ENCODE measurements at regions not wholly inside any gene's neighbourhood (a gene's known extent, or its start where the extent isn't known, plus 50 kb on each side); places are given as distances from the start of the nearest gene placed in this dataset.

- Histone ChIP-seq H3K4me1 (ENCODE audit: control insufficient read depth, insufficient read depth, low read length) (peaks cover 10% of the 10 kb centered on the region), H3K9me3 (ENCODE audit: control insufficient read depth, low read length) (no peaks in the 10 kb centered on the region), H3K4me3 (ENCODE audit: low read length) (no peak overlapping the region), H3K27ac (ENCODE audit: low read length) (peak overlapping the region; percentile 80), H3K27me3 (ENCODE audit: control insufficient read depth, insufficient read depth) (no peaks in the 10 kb centered on the region)
- DNase-seq (peak in 1 of 3 donors; percentile 47), ATAC-seq (peak in 1 of 2 donors; percentile 84)
- WGBS = 38% methylated on average over 7 of the region's 7 CpGs
- intact Hi-C loops (cut with DNase I) = no loop called here
These were observed 212.5 kb upstream of the CELF2 start for GRCh38 chr10:10804998-10805740.

DNA sequence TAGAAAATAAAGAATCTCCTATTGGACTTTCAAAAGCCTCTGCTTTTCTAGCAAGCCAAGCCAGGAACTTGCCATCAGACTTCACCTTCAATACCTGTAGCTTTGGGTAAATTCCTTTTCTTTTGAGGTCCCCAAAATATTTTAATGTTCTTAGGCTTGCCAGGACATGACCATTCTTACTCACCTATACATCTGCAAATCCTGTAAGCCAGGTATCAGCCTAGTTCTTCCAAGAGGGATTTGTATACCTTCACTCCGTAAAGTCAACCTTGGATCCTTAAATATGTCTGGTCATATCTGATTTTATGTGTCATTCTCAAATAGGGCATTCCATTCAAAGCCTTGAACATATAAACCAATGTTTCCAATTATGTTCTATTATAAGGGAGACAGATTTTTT lies 210.6 kb upstream of the CELF2 start:
- ATAC-seq = no peak
- H3K27me3 ChIP-seq (ENCODE audit: control insufficient read depth, insufficient read depth) = no peaks in the 10 kb centered on the region
- intact Hi-C loops (cut with DNase I) = no loop called here
- no peak overlapping the region for H3K4me3 ChIP-seq (ENCODE audit: low read length)
- peaks cover 10% of the 10 kb centered on the region for H3K4me1 ChIP-seq (ENCODE audit: control insufficient read depth, insufficient read depth, low read length)
- DNase-seq = no peak
- 97% methylated on average over 1 of the region's 1 CpG for WGBS
- H3K9me3 ChIP-seq (ENCODE audit: control insufficient read depth, low read length) = no peaks in the 10 kb centered on the region
- no peak overlapping the region for H3K27ac ChIP-seq (ENCODE audit: low read length)

- 76% methylated on average over 1 of the region's 1 CpG for WGBS
- DNase-seq (no peak), ATAC-seq (no peak)
- Histone ChIP-seq H3K9me3 (ENCODE audit: control insufficient read depth, low read length) (no peaks in the 10 kb centered on the region), H3K27me3 (ENCODE audit: control insufficient read depth, insufficient read depth) (no peaks in the 10 kb centered on the region), H3K4me1 (ENCODE audit: control insufficient read depth, insufficient read depth, low read length) (no peaks in the 10 kb centered on the region), H3K27ac (ENCODE audit: low read length) (no peak overlapping the region), H3K4me3 (ENCODE audit: low read length) (no peak overlapping the region)
- intact Hi-C loops (cut with DNase I) = no loop called here
These were observed 206.1 kb upstream of the CELF2 start for GRCh38 chr10:10811562-10811961.

- peak in 1 of 3 donors; percentile 44 for DNase-seq
- intact Hi-C loops (cut with DNase I) = no loop called here
These were observed 204.0 kb upstream of the CELF2 start for GRCh38 chr10:10813656-10814055.

GRCh38 chr10:10814069-10814468 lies 203.6 kb upstream of the CELF2 start:
- no peaks in the 10 kb centered on the region for H3K4me1 ChIP-seq (ENCODE audit: control insufficient read depth, insufficient read depth, low read length)
- H3K4me3 ChIP-seq (ENCODE audit: low read length) = no peak overlapping the region
- no peaks in the 10 kb centered on the region for H3K9me3 ChIP-seq (ENCODE audit: control insufficient read depth, low read length)
- intact Hi-C loops (cut with DNase I) = no loop called here
- 84% methylated on average over 2 of the region's 2 CpGs for WGBS
- DNase-seq = no peak
- H3K27ac ChIP-seq (ENCODE audit: low read length) = no peak overlapping the region
- ATAC-seq = no peak
- H3K27me3 ChIP-seq (ENCODE audit: control insufficient read depth, insufficient read depth) = no peaks in the 10 kb centered on the region

More at GRCh38 chr10:10813656-10814055, 204.0 kb upstream of the CELF2 start:
- WGBS = 47% methylated on average over 2 of the region's 2 CpGs
- H3K27me3 ChIP-seq (ENCODE audit: control insufficient read depth, insufficient read depth) = no peaks in the 10 kb centered on the region
- H3K4me3 ChIP-seq (ENCODE audit: low read length) = no peak overlapping the region
- H3K9me3 ChIP-seq (ENCODE audit: control insufficient read depth, low read length) = no peaks in the 10 kb centered on the region
- H3K27ac ChIP-seq (ENCODE audit: low read length) = no peak overlapping the region
- no peaks in the 10 kb centered on the region for H3K4me1 ChIP-seq (ENCODE audit: control insufficient read depth, insufficient read depth, low read length)
- ATAC-seq = no peak

- intact Hi-C loops (cut with DNase I) = no loop called here
- WGBS = 76% methylated on average over 2 of the region's 2 CpGs
These were observed 201.2 kb upstream of the CELF2 start for GRCh38 chr10:10816447-10816846.

DNA sequence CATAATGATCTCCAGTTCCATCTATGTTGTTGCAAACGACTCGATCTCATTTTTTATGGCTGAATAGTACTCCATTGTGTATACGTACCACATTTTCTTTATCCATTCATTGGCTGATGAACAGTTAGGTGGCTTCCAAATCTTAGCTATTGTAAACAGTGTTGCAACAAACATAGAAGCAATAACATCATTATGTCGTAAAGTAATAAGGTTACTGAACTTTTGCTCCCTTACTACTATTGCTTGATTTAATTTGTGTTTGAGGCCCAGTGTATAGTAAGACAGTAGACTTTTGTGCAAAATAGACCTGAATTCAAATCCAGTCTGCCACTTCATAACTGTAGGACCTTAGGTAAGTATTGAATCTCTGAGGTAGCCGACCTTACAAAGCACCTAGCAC lies 200.1 kb upstream of the CELF2 start:
- Histone ChIP-seq H3K27me3 (ENCODE audit: control insufficient read depth, insufficient read depth) (no peaks in the 10 kb centered on the region), H3K27ac (ENCODE audit: low read length) (no peak overlapping the region), H3K4me1 (ENCODE audit: control insufficient read depth, insufficient read depth, low read length) (peaks cover 3% of the 10 kb centered on the region), H3K9me3 (ENCODE audit: control insufficient read depth, low read length) (no peaks in the 10 kb centered on the region), H3K4me3 (ENCODE audit: low read length) (no peak overlapping the region)
- no peak for ATAC-seq
- intact Hi-C loops (cut with DNase I) = no loop called here
- DNase-seq = no peak
- 75% methylated on average over 5 of the region's 5 CpGs for WGBS

More at GRCh38 chr10:10816447-10816846, 201.2 kb upstream of the CELF2 start:
- no peaks in the 10 kb centered on the region for H3K9me3 ChIP-seq (ENCODE audit: control insufficient read depth, low read length)
- no peaks in the 10 kb centered on the region for H3K27me3 ChIP-seq (ENCODE audit: control insufficient read depth, insufficient read depth)
- ATAC-seq = no peak
- DNase-seq = no peak
- no peak overlapping the region for H3K4me3 ChIP-seq (ENCODE audit: low read length)
- peaks cover 3% of the 10 kb centered on the region for H3K4me1 ChIP-seq (ENCODE audit: control insufficient read depth, insufficient read depth, low read length)
- H3K27ac ChIP-seq (ENCODE audit: low read length) = no peak overlapping the region

GRCh38 chr10:10818082-10818481 lies 199.6 kb upstream of the CELF2 start:
- intact Hi-C loops (cut with DNase I) = no loop called here
- Histone ChIP-seq H3K27ac (ENCODE audit: low read length) (no peak overlapping the region), H3K4me1 (ENCODE audit: control insufficient read depth, insufficient read depth, low read length) (peaks cover 3% of the 10 kb centered on the region), H3K9me3 (ENCODE audit: control insufficient read depth, low read length) (no peaks in the 10 kb centered on the region), H3K27me3 (ENCODE audit: control insufficient read depth, insufficient read depth) (no peaks in the 10 kb centered on the region), H3K4me3 (ENCODE audit: low read length) (no peak overlapping the region)
- DNase-seq (peak in 2 of 3 donors; percentile 55 to 72), ATAC-seq (peak; percentile 81 to 83)
- WGBS = 66% methylated on average over 2 of the region's 2 CpGs

DNA sequence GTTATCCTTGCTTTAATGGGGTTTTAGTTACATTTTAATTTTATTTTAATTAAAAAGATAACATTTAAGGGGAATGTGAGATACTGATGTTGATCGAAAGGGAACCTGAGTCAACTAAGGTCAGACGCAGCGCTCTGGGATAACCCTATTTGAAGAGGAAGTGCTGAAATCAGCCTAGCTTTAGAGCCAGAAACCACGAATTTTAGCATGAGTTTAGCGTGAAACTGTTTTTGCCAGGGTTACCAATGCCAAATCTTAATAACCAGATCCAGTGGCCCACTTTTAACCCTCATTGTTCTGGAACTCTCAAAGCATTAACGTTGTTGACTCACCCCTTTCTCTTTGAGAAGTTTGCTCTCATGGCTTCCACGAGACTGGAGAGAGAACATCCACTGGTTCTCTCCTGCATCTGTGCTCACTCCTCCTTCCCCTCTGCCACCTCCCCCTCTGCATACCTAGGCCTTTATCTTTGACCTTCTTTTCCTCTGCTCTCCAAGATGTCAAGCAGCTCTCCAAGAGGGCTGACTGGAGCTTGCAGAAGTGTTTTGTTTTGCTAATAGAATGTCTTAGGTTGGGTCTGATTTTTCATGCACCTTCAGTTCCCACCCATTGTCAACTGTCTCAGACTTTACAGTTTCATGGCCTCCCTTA lies 198.3 kb upstream of the CELF2 start:
- Histone ChIP-seq H3K27me3 (ENCODE audit: control insufficient read depth, insufficient read depth) (no peaks in the 10 kb centered on the region), H3K27ac (ENCODE audit: low read length) (peak overlapping the region; percentile 9), H3K4me1 (ENCODE audit: control insufficient read depth, insufficient read depth, low read length) (peaks cover 3% of the 10 kb centered on the region), H3K4me3 (ENCODE audit: low read length) (no peak overlapping the region), H3K9me3 (ENCODE audit: control insufficient read depth, low read length) (no peaks in the 10 kb centered on the region)
- intact Hi-C loops (cut with DNase I) = no loop called here
- ATAC-seq = peak; percentile 59 to 63
- peak in 1 of 3 donors; percentile 45 for DNase-seq
- 40% methylated on average over 7 of the region's 7 CpGs for WGBS

DNA sequence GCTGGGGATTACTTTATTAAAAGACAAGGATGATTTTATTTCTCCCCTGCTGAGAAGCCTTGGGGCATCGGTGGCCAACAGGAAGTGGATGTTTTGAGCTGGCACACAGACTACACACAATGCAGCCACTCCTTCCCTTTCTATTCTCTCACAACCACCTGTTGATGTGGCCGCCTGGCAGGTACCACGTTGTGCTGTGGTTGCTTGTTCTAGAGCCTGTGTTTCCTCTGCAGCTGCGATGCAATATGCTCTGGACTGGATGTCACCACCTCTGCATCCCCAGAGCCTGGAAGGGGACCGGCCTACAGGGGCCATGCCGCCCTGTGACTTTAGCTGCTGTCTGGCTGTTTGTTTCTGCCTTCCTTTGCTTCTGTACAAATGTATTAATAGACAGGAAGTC lies 195.7 kb upstream of the CELF2 start:
- Histone ChIP-seq H3K4me1 (ENCODE audit: control insufficient read depth, insufficient read depth, low read length) (peaks cover 6% of the 10 kb centered on the region), H3K27me3 (ENCODE audit: control insufficient read depth, insufficient read depth) (no peaks in the 10 kb centered on the region), H3K9me3 (ENCODE audit: control insufficient read depth, low read length) (no peaks in the 10 kb centered on the region), H3K4me3 (ENCODE audit: low read length) (no peak overlapping the region), H3K27ac (ENCODE audit: low read length) (peak overlapping the region; percentile 9)
- intact Hi-C loops (cut with DNase I) = no loop called here
- peak in 1 of 3 donors; percentile 51 for DNase-seq
- WGBS = 41% methylated on average over 6 of the region's 6 CpGs
- no peak for ATAC-seq

- Histone ChIP-seq H3K27ac (ENCODE audit: low read length) (peak overlapping the region; percentile 84), H3K9me3 (ENCODE audit: control insufficient read depth, low read length) (no peaks in the 10 kb centered on the region), H3K27me3 (ENCODE audit: control insufficient read depth, insufficient read depth) (no peaks in the 10 kb centered on the region), H3K4me3 (ENCODE audit: low read length) (no peak overlapping the region), H3K4me1 (ENCODE audit: control insufficient read depth, insufficient read depth, low read length) (peaks cover 6% of the 10 kb centered on the region)
- peak; percentile 69 to 90 (median 75) for DNase-seq
- intact Hi-C loops (cut with DNase I) = no loop called here
- ATAC-seq = peak; percentile 91 to 93
- WGBS = 12% methylated on average over 8 of the region's 8 CpGs
These were observed 193.0 kb upstream of the CELF2 start for GRCh38 chr10:10824591-10825148.

Measured in right cardiac atrium (tissue), 5 donors.